Liver (tissue), 8 donors: ENCODE measurements at regions not wholly inside any gene's neighbourhood (a gene's known extent, or its start where the extent isn't known, plus 50 kb on each side); places are given as distances from the start of the nearest gene placed in this dataset.

Experiments used
- DNase-seq: peaks from one replicate; pipeline ENCODE4 v3.0.0-alpha.2; 2017; ENCODE audit warnings: low spot score
- H3K27ac ChIP-seq, 2 donors: one replicate each; pipeline ENCODE4 v1.7.0; 2013; ENCODE audit warnings: inconsistent platforms in 2 of 2, low read length in 2 of 2, control low read depth in 1 of 2, low read depth in 1 of 2, mild to moderate bottlenecking in 1 of 2
- H3K27me3 ChIP-seq, 4 donors: one replicate each; pipeline versions ENCODE4 v1.6.1 to v1.7.0; 2013; ENCODE audit warnings: low read length in 3 of 4, inconsistent platforms in 1 of 4, mild to moderate bottlenecking in 1 of 4, moderate library complexity in 1 of 4; ENCODE audit not compliant: control insufficient read depth in 4 of 4, insufficient read depth in 4 of 4
- H3K36me3 ChIP-seq, 4 donors: one replicate each; pipeline versions ENCODE4 v1.6.1 to v1.7.0; 2013; ENCODE audit warnings: low read length in 3 of 4, mild to moderate bottlenecking in 3 of 4, low read depth in 1 of 4, moderate library complexity in 1 of 4; ENCODE audit not compliant: control insufficient read depth in 4 of 4, insufficient read depth in 3 of 4
- H3K4me1 ChIP-seq, 4 donors: one replicate each; pipeline versions ENCODE4 v1.6.1 to v1.7.0; 2013; ENCODE audit warnings: low read length in 3 of 4, mild to moderate bottlenecking in 3 of 4, moderate library complexity in 1 of 4; ENCODE audit not compliant: control insufficient read depth in 4 of 4, insufficient read depth in 4 of 4
- H3K4me3 ChIP-seq, 3 donors: one replicate each; pipeline versions ENCODE4 v1.6.1 to v1.7.0; 2013; ENCODE audit warnings: low read length in 3 of 3, control low read depth in 1 of 3, low read depth in 1 of 3, mild to moderate bottlenecking in 1 of 3
- H3K9ac ChIP-seq, 2 donors: one replicate each; pipeline ENCODE4 v1.7.0; 2013; ENCODE audit warnings: low read length in 2 of 2, mild to moderate bottlenecking in 2 of 2, moderate library complexity in 2 of 2, control low read depth in 1 of 2, low read depth in 1 of 2
- H3K9me3 ChIP-seq, 4 donors: one replicate each; pipeline versions ENCODE4 v1.6.1 to v1.7.0; 2013; ENCODE audit warnings: low read length in 3 of 4; ENCODE audit not compliant: control insufficient read depth in 4 of 4
- EGR1 ChIP-seq, 2 donors: IDR thresholded peaks; 2 replicates each; pipeline ENCODE4 v1.6.1; 2016 to 2018; ENCODE audit warnings: antibody characterized with exemption in 2 of 2, low read depth in 2 of 2
- FOXA1 ChIP-seq: IDR thresholded peaks from 2 replicates; pipeline ENCODE4 v1.6.1; 2016; ENCODE audit warnings: antibody characterized with exemption
- FOXA2 ChIP-seq: IDR thresholded peaks from 2 replicates; pipeline ENCODE4 v1.6.1; 2016; ENCODE audit warnings: antibody characterized with exemption
- GABPA ChIP-seq, 2 donors: IDR thresholded peaks in 1 of 2; conservative IDR thresholded peaks in 1 of 2; 2 replicates each; pipeline ENCODE4 v1.6.1; 2016; ENCODE audit warnings: antibody characterized with exemption in 2 of 2, mild to moderate bottlenecking in 1 of 2, moderate library complexity in 1 of 2
- HNF4A ChIP-seq, 2 donors: conservative IDR thresholded peaks; 2 replicates each; pipeline ENCODE4 v1.6.1; 2016; ENCODE audit warnings: antibody characterized with exemption in 2 of 2, mild to moderate bottlenecking in 2 of 2
- HNF4G ChIP-seq: IDR thresholded peaks from 2 replicates; pipeline ENCODE4 v1.6.1; 2016; ENCODE audit warnings: antibody characterized with exemption
- JUND ChIP-seq, 2 donors: IDR thresholded peaks; 2 replicates each; pipeline ENCODE4 v1.6.1; 2016; ENCODE audit warnings: antibody characterized with exemption in 2 of 2
- NR2F2 ChIP-seq: IDR thresholded peaks from 2 replicates; pipeline ENCODE4 v1.6.1; 2016; ENCODE audit warnings: antibody characterized with exemption
- RAD21 ChIP-seq, 2 donors: IDR thresholded peaks; 2 replicates each; pipeline ENCODE4 v1.6.1; 2016; ENCODE audit warnings: antibody characterized with exemption in 2 of 2, mild to moderate bottlenecking in 2 of 2
- RXRA ChIP-seq, 2 donors: IDR thresholded peaks; 2 replicates each; pipeline ENCODE4 v1.6.1; 2017 to 2018; ENCODE audit warnings: antibody characterized with exemption in 2 of 2, mild to moderate bottlenecking in 1 of 2
- SP1 ChIP-seq: IDR thresholded peaks from 2 replicates; pipeline ENCODE4 v1.6.1; 2018; ENCODE audit warnings: antibody characterized with exemption, mild to moderate bottlenecking
- TAF1 ChIP-seq: conservative IDR thresholded peaks from 2 replicates; pipeline ENCODE4 v1.6.1; 2016; ENCODE audit warnings: antibody characterized with exemption, mild to moderate bottlenecking
- WGBS: extraction: QIAGEN DNeasy Blood & Tissue Kit; methylation state at CpG from one replicate; pipeline ENCODE4 v1.1.7; 2013; 5-methylcytosine and 5-hydroxymethylcytosine counted together
- TF ChIP-seq, protein P1 (sequence below): IDR thresholded peaks from 2 replicates; pipeline ENCODE4 v1.6.1; 2016; ENCODE audit warnings: antibody characterized with exemption, mild to moderate bottlenecking
- TF ChIP-seq, protein P2 (sequence below): IDR thresholded peaks from 2 replicates; pipeline ENCODE4 v1.6.1; 2016; ENCODE audit warnings: antibody characterized with exemption
- TF ChIP-seq, protein P3 (sequence below): fragments of 150-350 bp; IDR thresholded peaks from 2 replicates; pipeline ENCODE4 v1.5.1; 2017; ENCODE audit warnings: improper control_type of control experiment, low read depth, low read length; ENCODE audit not compliant: missing input control
- donor health status: healthy.
- donor health status: healthy.
- donor health status: healthy.
- donor health status: healthy.
- donor health status: healthy.

DNA sequence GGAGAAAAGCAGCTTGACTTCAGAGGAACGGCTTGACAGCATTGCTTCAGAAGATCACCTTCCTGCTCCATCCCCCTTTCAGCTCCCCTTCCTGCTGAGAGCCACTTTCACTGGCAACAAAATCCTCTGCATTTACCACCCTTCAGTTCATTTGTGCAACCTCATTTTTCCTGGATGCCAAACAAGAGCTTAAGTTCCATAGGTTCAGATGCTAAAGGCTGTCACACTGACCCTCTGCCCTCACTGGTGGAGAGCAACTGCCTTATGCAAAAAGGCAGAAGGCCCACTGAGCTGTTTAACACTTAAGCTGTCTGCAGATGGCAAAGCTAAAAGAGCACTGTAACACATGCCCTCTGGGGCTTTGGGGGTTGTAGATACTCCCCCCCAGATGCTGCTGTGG, 131.2 kb upstream of the SPACA1 start (continued):
- TF ChIP-seq, protein P1, sequence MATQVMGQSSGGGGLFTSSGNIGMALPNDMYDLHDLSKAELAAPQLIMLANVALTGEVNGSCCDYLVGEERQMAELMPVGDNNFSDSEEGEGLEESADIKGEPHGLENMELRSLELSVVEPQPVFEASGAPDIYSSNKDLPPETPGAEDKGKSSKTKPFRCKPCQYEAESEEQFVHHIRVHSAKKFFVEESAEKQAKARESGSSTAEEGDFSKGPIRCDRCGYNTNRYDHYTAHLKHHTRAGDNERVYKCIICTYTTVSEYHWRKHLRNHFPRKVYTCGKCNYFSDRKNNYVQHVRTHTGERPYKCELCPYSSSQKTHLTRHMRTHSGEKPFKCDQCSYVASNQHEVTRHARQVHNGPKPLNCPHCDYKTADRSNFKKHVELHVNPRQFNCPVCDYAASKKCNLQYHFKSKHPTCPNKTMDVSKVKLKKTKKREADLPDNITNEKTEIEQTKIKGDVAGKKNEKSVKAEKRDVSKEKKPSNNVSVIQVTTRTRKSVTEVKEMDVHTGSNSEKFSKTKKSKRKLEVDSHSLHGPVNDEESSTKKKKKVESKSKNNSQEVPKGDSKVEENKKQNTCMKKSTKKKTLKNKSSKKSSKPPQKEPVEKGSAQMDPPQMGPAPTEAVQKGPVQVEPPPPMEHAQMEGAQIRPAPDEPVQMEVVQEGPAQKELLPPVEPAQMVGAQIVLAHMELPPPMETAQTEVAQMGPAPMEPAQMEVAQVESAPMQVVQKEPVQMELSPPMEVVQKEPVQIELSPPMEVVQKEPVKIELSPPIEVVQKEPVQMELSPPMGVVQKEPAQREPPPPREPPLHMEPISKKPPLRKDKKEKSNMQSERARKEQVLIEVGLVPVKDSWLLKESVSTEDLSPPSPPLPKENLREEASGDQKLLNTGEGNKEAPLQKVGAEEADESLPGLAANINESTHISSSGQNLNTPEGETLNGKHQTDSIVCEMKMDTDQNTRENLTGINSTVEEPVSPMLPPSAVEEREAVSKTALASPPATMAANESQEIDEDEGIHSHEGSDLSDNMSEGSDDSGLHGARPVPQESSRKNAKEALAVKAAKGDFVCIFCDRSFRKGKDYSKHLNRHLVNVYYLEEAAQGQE: no peak
- TF ChIP-seq GABPA (IDR thresholded peaks at IDR 0.05 in 1 of 2, conservative IDR thresholded peaks at IDR 0.05 in 1 of 2): no peak

DNA sequence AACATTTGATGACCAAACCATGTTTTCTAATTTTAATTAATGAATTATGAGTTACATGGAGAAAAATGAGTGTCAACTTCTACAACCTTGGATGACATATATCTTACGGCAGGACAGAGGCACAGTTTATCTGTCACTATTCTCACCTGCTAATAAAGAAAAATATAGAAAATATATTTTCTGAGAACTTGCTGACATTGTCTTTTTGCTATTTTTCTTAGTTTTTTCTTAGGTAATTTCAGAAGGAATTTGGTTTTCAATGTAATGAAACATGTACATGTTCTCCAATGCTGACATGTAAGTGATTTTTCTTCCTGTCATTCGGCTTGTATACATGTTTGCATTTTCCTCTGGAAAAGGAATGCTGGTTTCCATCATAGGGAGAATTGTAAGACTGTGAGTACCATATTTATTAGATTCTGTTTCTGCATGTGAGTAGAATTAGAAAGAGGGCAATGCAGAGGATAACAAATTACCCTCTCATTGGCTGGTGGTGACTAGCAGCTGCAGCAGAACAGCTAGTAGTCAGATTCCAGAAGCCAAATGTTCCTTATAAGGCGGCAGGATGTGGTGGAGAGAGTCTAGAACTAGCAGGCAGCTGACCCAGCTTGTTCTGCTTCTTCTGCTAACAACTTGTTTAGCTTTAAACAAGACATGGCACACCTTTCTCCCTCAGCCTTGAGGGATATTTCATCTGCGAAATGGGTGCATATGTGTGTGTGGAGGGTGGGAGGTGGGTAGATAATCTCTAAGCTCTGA, 132.8 kb upstream of the SPACA1 start:
- TF ChIP-seq TAF1 (no peak), RAD21 (IDR thresholded peaks at IDR 0.05) (no peak), NR2F2 (no peak), FOXA1 (no peak), EGR1 (IDR thresholded peaks at IDR 0.05; ENCODE audit: low read depth in 2 of 2) (no peak), JUND (IDR thresholded peaks at IDR 0.05) (no peak), RXRA (IDR thresholded peaks at IDR 0.05) (no peak), FOXA2 (no peak), SP1 (no peak), HNF4G (no peak), HNF4A (conservative IDR thresholded peaks at IDR 0.05) (no peak)
- WGBS: 96% methylated on average over 4 of the region's 4 CpGs

DNA sequence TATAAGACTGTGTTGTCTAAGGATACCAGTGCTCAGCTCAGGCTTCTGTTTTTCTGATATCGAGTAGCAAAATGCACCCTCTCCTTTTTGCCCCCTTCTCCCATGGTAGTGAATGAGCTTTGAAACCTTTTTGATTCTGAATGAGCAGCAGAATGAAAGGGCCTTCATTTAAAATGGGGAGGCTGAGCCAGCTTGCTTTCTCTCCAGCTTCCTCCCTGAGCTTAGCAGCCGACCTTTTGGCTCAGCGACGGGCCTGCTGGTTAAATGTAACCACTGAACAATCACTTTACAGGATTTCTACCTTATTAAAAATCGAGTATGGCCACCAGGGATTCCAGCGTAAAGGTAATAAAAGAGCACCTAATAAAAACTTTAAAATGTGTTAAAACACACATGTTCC, 133.7 kb upstream of the SPACA1 start:
- 84% methylated on average over 6 of the region's 6 CpGs for WGBS
- H3K4me1 ChIP-seq: no peaks in the 10 kb centered on the region
- H3K4me3 ChIP-seq: no peak overlapping the region
- DNase-seq: no peak
- H3K9ac ChIP-seq: no peak overlapping the region
- no peak overlapping the region for H3K27ac ChIP-seq
- TF ChIP-seq EGR1 (IDR thresholded peaks at IDR 0.05; ENCODE audit: low read depth in 2 of 2): no peak
- TF ChIP-seq HNF4A (conservative IDR thresholded peaks at IDR 0.05): no peak
- no peak for TF ChIP-seq HNF4G
- TF ChIP-seq, protein P2, sequence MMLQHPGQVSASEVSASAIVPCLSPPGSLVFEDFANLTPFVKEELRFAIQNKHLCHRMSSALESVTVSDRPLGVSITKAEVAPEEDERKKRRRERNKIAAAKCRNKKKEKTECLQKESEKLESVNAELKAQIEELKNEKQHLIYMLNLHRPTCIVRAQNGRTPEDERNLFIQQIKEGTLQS: no peak
- TF ChIP-seq, protein P3, sequence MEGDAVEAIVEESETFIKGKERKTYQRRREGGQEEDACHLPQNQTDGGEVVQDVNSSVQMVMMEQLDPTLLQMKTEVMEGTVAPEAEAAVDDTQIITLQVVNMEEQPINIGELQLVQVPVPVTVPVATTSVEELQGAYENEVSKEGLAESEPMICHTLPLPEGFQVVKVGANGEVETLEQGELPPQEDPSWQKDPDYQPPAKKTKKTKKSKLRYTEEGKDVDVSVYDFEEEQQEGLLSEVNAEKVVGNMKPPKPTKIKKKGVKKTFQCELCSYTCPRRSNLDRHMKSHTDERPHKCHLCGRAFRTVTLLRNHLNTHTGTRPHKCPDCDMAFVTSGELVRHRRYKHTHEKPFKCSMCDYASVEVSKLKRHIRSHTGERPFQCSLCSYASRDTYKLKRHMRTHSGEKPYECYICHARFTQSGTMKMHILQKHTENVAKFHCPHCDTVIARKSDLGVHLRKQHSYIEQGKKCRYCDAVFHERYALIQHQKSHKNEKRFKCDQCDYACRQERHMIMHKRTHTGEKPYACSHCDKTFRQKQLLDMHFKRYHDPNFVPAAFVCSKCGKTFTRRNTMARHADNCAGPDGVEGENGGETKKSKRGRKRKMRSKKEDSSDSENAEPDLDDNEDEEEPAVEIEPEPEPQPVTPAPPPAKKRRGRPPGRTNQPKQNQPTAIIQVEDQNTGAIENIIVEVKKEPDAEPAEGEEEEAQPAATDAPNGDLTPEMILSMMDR: no peak
- no peak for TF ChIP-seq GABPA (IDR thresholded peaks at IDR 0.05 in 1 of 2, conservative IDR thresholded peaks at IDR 0.05 in 1 of 2)
- no peak for TF ChIP-seq RXRA (IDR thresholded peaks at IDR 0.05)
- TF ChIP-seq FOXA1: no peak
- H3K36me3 ChIP-seq: no peaks in the 10 kb centered on the region
- H3K27me3 ChIP-seq: no peaks in the 10 kb centered on the region
- H3K9me3 ChIP-seq: no peaks in the 10 kb centered on the region

More for the DNA sequence above, 132.8 kb upstream of the SPACA1 start:
- Histone ChIP-seq H3K4me3 (no peak overlapping the region), H3K27me3 (no peaks in the 10 kb centered on the region), H3K27ac (no peak overlapping the region), H3K4me1 (no peaks in the 10 kb centered on the region), H3K9ac (no peak overlapping the region), H3K36me3 (no peaks in the 10 kb centered on the region), H3K9me3 (no peaks in the 10 kb centered on the region)
- no peak for DNase-seq
